CD1c-positive myeloid dendritic cell (primary cell): ENCODE measurements at regions not wholly inside any gene's neighbourhood (a gene's known extent, or its start where the extent isn't known, plus 50 kb on each side); places are given as distances from the start of the nearest gene placed in this dataset.

Experiments used
- DNase-seq: peaks from one replicate; pipeline ENCODE4 v3.0.0-alpha.2; 2016; ENCODE audit errors: extremely low spot score

- no peak for DNase-seq
Measured at GRCh38 chr6:62670490-62671223, 384.6 kb upstream of the KHDRBS2 start.

- DNase-seq: no peak
Measured at GRCh38 chr6:62669831-62670230, 383.8 kb upstream of the KHDRBS2 start.

- no peak for DNase-seq
Measured at GRCh38 chr6:62652692-62653328, 366.8 kb upstream of the KHDRBS2 start.

- no peak for DNase-seq
Measured at GRCh38 chr6:62645274-62645673, 359.2 kb upstream of the KHDRBS2 start.

- DNase-seq: no peak
Measured at GRCh38 chr6:62640749-62641148, 354.7 kb upstream of the KHDRBS2 start.

- no peak for DNase-seq
Measured at GRCh38 chr6:62626661-62627060, 340.6 kb upstream of the KHDRBS2 start.

GRCh38 chr6:62623846-62624532 lies 338.0 kb upstream of the KHDRBS2 start:
- no peak for DNase-seq

GRCh38 chr6:62615366-62616015 lies 329.5 kb upstream of the KHDRBS2 start:
- DNase-seq: no peak

- DNase-seq: no peak
Measured at GRCh38 chr6:62614442-62614841, 328.4 kb upstream of the KHDRBS2 start.

GRCh38 chr6:62613928-62614327 lies 327.9 kb upstream of the KHDRBS2 start:
- no peak for DNase-seq

GRCh38 chr6:62612471-62612870 lies 326.4 kb upstream of the KHDRBS2 start:
- DNase-seq: no peak

- DNase-seq: no peak
Measured at GRCh38 chr6:62570372-62570771, 284.3 kb upstream of the KHDRBS2 start.

GRCh38 chr6:62541502-62541901 lies 255.5 kb upstream of the KHDRBS2 start:
- no peak for DNase-seq

GRCh38 chr6:62530985-62531384 lies 245.0 kb upstream of the KHDRBS2 start:
- no peak for DNase-seq

- no peak for DNase-seq
Measured at GRCh38 chr6:62528894-62529526, 243.0 kb upstream of the KHDRBS2 start.

GRCh38 chr6:62523630-62524029 lies 237.6 kb upstream of the KHDRBS2 start:
- DNase-seq: no peak

- no peak for DNase-seq
Measured at GRCh38 chr6:62519574-62519973, 233.5 kb upstream of the KHDRBS2 start.

GRCh38 chr6:62516291-62517141 lies 230.5 kb upstream of the KHDRBS2 start:
- DNase-seq: no peak

- no peak for DNase-seq
Measured at GRCh38 chr6:62492192-62492822, 206.3 kb upstream of the KHDRBS2 start.

GRCh38 chr6:62480544-62480943 lies 194.5 kb upstream of the KHDRBS2 start:
- no peak for DNase-seq
